Gastroesophageal sphincter (tissue), 4 donors: ENCODE measurements at regions not wholly inside any gene's neighbourhood (a gene's known extent, or its start where the extent isn't known, plus 50 kb on each side); places are given as distances from the start of the nearest gene placed in this dataset.

Experiments used
- ATAC-seq: fragments of 150-250 bp; one replicate; pipeline ENCODE4 v1.9.1; 2016; ENCODE audit warnings: mild to moderate bottlenecking, moderate library complexity
- H3K27ac ChIP-seq, 4 donors: fragments of 200-600 bp; sonication (generic) in 3 of 4; 1 replicate in 3 of 4; 2 replicates in 1 of 4; pipeline ENCODE4 v1.5.1; 2016 to 2019
- H3K27me3 ChIP-seq: fragments of 200-600 bp; sonication (generic); one replicate; pipeline ENCODE4 v1.5.1; 2019
- H3K36me3 ChIP-seq, 2 donors: fragments of 200-600 bp; sonication (generic); one replicate each; pipeline ENCODE4 v1.5.1; 2019; ENCODE audit warnings: control low read depth in 1 of 2
- H3K4me1 ChIP-seq, 3 donors: fragments of 200-600 bp; sonication (generic); 1 replicate in 2 of 3; 2 replicates in 1 of 3; pipeline ENCODE4 v1.5.1; 2016 to 2019; ENCODE audit warnings: control low read depth in 2 of 3
- H3K4me3 ChIP-seq, 2 donors: fragments of 200-600 bp; sonication (generic); one replicate each; pipeline ENCODE4 v1.5.1; 2019; ENCODE audit warnings: mild to moderate bottlenecking in 1 of 2, moderate library complexity in 1 of 2
- H3K9me3 ChIP-seq, 3 donors: fragments of 200-600 bp; sonication (generic); one replicate each; pipeline ENCODE4 v1.5.1; 2017 to 2019; ENCODE audit warnings: control low read depth in 2 of 3
- EP300 ChIP-seq: sonication (generic); formaldehyde crosslinking; IDR thresholded peaks from one replicate; pipeline ENCODE4 v1.6.1; 2017; ENCODE audit warnings: antibody characterized with exemption, mild to moderate bottlenecking
- POLR2A ChIP-seq, 2 donors: fragments of 450-650 bp; IDR thresholded peaks; one replicate each; pipeline ENCODE4 v1.6.1; 2017; ENCODE audit warnings: antibody characterized with exemption in 2 of 2, mild to moderate bottlenecking in 2 of 2, moderate library complexity in 1 of 2
- POLR2AphosphoS5 ChIP-seq: sonication (generic); formaldehyde crosslinking; IDR thresholded peaks from one replicate; pipeline ENCODE4 v1.6.1; 2017; ENCODE audit warnings: antibody characterized with exemption
- WGBS, 2 donors: methylation state at CpG; one replicate each; pipeline ENCODE4 v1.1.5; 2018; ENCODE audit warnings: low coverage in 1 of 2; 5-methylcytosine and 5-hydroxymethylcytosine counted together
- TF ChIP-seq, protein P1 (sequence below), 4 experiments: fragments of 200-600 bp in 2 of 4; fragments of 450-650 bp in 2 of 4; sonication (generic) in 1 of 4; IDR thresholded peaks; one replicate each; pipeline ENCODE4 v1.5.1; 2017 to 2019; ENCODE audit warnings: antibody characterized with exemption in 4 of 4, mild to moderate bottlenecking in 2 of 4, moderate library complexity in 2 of 4

DNA sequence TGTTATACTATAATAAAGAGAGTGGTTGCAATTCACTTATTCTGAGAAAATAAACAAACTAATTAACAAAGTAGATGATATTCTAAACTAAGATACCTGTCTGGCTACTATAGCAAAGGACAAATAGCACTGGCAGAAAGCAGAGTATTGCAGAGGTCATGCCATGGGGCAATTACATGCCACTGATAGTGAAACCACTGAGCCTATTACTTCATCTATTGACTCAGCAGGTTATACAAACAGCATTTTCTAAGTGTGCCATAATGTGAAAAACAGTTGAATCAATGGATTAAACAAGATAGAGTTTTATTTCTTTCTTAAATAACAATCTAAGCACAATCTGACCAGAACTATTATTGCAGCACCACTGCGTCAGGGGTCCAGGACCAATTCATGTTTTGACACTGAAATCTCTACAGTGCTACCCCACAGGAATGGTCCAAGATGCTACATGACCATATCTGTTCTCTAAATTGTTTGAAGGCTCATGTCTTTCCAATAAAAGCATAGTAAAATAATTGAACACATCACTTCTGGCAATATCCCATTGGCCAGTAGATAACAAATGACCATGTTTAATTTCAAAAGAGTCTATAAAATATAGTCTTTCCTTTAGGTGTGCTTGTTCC, 389.5 kb upstream of the GRID2 start:
- ATAC-seq, result no peak
- Histone ChIP-seq H3K36me3 (no peaks in the 10 kb centered on the region), H3K27me3 (no peaks in the 10 kb centered on the region), H3K4me1 (no peaks in the 10 kb centered on the region), H3K9me3 (no peaks in the 10 kb centered on the region), H3K27ac (no peak overlapping the region), H3K4me3 (no peak overlapping the region)
- TF ChIP-seq, protein P1, sequence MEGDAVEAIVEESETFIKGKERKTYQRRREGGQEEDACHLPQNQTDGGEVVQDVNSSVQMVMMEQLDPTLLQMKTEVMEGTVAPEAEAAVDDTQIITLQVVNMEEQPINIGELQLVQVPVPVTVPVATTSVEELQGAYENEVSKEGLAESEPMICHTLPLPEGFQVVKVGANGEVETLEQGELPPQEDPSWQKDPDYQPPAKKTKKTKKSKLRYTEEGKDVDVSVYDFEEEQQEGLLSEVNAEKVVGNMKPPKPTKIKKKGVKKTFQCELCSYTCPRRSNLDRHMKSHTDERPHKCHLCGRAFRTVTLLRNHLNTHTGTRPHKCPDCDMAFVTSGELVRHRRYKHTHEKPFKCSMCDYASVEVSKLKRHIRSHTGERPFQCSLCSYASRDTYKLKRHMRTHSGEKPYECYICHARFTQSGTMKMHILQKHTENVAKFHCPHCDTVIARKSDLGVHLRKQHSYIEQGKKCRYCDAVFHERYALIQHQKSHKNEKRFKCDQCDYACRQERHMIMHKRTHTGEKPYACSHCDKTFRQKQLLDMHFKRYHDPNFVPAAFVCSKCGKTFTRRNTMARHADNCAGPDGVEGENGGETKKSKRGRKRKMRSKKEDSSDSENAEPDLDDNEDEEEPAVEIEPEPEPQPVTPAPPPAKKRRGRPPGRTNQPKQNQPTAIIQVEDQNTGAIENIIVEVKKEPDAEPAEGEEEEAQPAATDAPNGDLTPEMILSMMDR (IDR thresholded peaks at IDR 0.05), result no peak
- TF ChIP-seq POLR2A (IDR thresholded peaks at IDR 0.05), result no peak
- no peak for TF ChIP-seq POLR2AphosphoS5
- no peak for TF ChIP-seq EP300
- whole genome bisulfite sequencing, 2 donors, result 100% methylated on average over 1 of the region's 1 CpG

DNA sequence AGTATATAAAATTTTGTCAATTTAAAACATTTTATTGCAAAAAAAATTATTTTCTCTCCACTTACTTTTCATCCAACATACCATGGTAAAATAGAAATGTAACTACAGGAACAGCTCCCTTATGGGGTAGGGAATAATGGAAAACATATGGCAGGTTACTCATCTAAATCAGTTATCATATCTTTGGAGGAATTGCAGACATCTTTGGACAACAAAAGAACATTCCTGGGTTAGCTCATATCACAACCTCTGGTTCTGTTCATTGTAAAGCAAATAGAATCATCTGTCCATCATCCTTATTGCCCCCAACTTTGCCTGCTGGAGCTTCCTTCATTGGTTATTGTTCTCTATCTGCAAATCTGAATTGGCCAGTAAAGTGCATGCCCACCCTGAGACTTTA, 387.5 kb upstream of the GRID2 start:
- Histone ChIP-seq H3K9me3 (no peaks in the 10 kb centered on the region), H3K4me1 (no peaks in the 10 kb centered on the region), H3K4me3 (no peak overlapping the region), H3K27me3 (no peaks in the 10 kb centered on the region), H3K27ac (no peak overlapping the region), H3K36me3 (no peaks in the 10 kb centered on the region)
- ATAC-seq, result no peak
- TF ChIP-seq, protein P1 (IDR thresholded peaks at IDR 0.05), result no peak
- TF ChIP-seq POLR2AphosphoS5, result no peak

DNA sequence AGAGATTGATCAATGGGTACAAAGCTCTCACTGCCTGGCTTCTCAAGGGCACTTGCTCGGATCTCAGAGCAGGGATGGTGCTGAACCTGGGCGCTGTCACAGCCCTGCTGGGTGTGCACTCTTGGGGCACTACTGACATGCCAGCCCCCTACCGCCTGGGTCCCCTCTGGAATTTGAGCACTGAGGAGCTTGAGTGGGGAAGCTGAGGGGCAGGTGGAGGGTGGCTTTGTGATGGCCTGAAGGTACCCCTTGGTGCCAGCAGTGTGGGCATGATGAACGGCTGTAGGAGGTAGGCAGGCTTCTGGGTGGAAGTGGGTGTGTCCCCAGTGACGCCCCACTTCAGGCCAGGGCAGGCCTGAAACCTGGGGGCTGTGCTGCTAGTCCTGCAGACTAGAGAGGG, 379.1 kb upstream of the GRID2 start:
- no peak for TF ChIP-seq POLR2A (IDR thresholded peaks at IDR 0.05)
- no peaks in the 10 kb centered on the region for H3K36me3 ChIP-seq

DNA sequence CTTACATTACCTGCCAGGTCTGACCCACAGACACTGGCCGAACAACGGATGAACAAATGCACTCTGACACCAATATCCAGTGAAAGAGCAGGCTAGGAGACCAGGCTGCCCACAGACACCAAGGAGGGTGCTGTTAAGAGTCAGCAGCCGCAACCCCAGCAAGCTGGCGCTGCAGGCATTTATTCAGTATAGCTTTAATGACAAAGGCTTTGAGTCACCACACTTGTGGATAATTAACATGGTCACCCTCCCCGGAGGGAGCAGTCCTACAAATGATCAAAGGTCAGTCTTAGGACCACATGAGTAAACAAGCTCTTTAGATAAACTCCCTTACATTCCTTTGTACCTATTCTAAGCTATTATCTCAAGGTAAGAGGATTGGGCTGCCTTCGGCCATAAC, 368.5 kb upstream of the GRID2 start:
- no peak for ATAC-seq
- H3K4me3 ChIP-seq, result no peak overlapping the region
- TF ChIP-seq POLR2A (IDR thresholded peaks at IDR 0.05) (no peak), POLR2AphosphoS5 (no peak), EP300 (no peak)
- TF ChIP-seq, protein P1 (IDR thresholded peaks at IDR 0.05), result no peak
- no peaks in the 10 kb centered on the region for H3K27me3 ChIP-seq
- H3K27ac ChIP-seq, result no peak overlapping the region
- no peaks in the 10 kb centered on the region for H3K36me3 ChIP-seq
- no peaks in the 10 kb centered on the region for H3K9me3 ChIP-seq
- no peaks in the 10 kb centered on the region for H3K4me1 ChIP-seq
- whole genome bisulfite sequencing, 2 donors, result 84 to 100% methylated on average over 1 to 4 of the region's 6 CpGs

More for the DNA sequence above, 379.1 kb upstream of the GRID2 start:
- H3K27ac ChIP-seq, result no peak overlapping the region
- H3K4me3 ChIP-seq, result no peak overlapping the region
- H3K4me1 ChIP-seq, result no peaks in the 10 kb centered on the region
- ATAC-seq, result no peak
- no peaks in the 10 kb centered on the region for H3K9me3 ChIP-seq
- H3K27me3 ChIP-seq, result no peaks in the 10 kb centered on the region
- 92% methylated on average over 2 of the region's 5 CpGs; no CpG with 5 or more reads in 1 of the 2 donors for WGBS, 2 donors

DNA sequence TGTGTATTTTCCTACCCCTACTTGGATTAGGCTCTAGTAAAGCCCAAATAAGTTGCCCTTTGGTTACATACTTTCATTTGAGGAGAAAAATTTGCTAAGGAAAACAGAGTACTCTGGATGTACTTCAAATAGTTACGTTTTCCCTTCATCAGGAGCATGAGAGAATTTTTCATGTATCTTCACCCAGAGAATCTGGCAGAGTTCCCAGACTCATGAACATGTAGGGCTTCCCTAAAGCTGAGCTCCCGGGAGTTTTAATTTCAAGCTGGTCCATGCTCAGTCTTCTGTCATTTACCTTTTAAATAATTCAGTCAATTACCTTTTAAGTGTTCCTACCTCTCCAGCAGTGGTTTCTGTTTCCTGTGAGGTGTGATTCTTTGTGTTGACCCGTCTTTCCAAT, 367.5 kb upstream of the GRID2 start:
- ATAC-seq, result no peak
- no peaks in the 10 kb centered on the region for H3K27me3 ChIP-seq
- H3K9me3 ChIP-seq, result no peaks in the 10 kb centered on the region
- TF ChIP-seq POLR2AphosphoS5, result no peak
- no peak for TF ChIP-seq EP300
- TF ChIP-seq, protein P1 (IDR thresholded peaks at IDR 0.05), result no peak
- TF ChIP-seq POLR2A (IDR thresholded peaks at IDR 0.05), result no peak
- no peak overlapping the region for H3K4me3 ChIP-seq
- no peak overlapping the region for H3K27ac ChIP-seq
- 23 to 41% methylated on average over 3 of the region's 3 CpGs for WGBS, 2 donors
- no peaks in the 10 kb centered on the region for H3K36me3 ChIP-seq
- no peaks in the 10 kb centered on the region for H3K4me1 ChIP-seq
